GM23338 (cell line): ENCODE measurements at regions not wholly inside any gene's neighbourhood (a gene's known extent, or its start where the extent isn't known, plus 50 kb on each side); places are given as distances from the start of the nearest gene placed in this dataset.
A peak's percentile ranks its signal among the peaks of the same experiment; 100 is the strongest.

Source experiments
- CREB1 ChIP-seq: fragments of 250-450 bp; sonication (Bioruptor Pico); IDR thresholded peaks from 2 replicates; pipeline ENCODE4 v1.5.0; 2020; ENCODE audit warnings: low read depth, mild to moderate bottlenecking, moderate library complexity
- CTCF ChIP-seq, 2 experiments: fragments of 200-600 bp in 1 of 2; sonication (generic) in 1 of 2; conservative IDR thresholded peaks; 2 replicates each; pipeline versions ENCODE4 v1.5.1 to v1.6.1; 2016 to 2017; ENCODE audit warnings: antibody characterized with exemption in 2 of 2, low read depth in 2 of 2, mild to moderate bottlenecking in 2 of 2, moderate library complexity in 1 of 2
- ETS1 ChIP-seq: IDR thresholded peaks from 2 replicates; pipeline ENCODE4 v1.6.1; 2016; ENCODE audit warnings: antibody characterized with exemption
- EZH2 ChIP-seq: fragments of 200-600 bp; sonication (generic); IDR thresholded peaks from one replicate; pipeline ENCODE4 v1.8.0; 2017; ENCODE audit warnings: antibody characterized with exemption, mild to moderate bottlenecking, low read depth; ENCODE audit not compliant: unreplicated experiment
- EZH2phosphoT487 ChIP-seq: fragments of 200-600 bp; sonication (generic); IDR thresholded peaks from one replicate; pipeline ENCODE4 v1.8.1; 2018; ENCODE audit warnings: antibody characterized with exemption; ENCODE audit not compliant: unreplicated experiment
- JUNB ChIP-seq: IDR thresholded peaks from one replicate; pipeline ENCODE4 v1.6.1; 2016; ENCODE audit warnings: antibody characterized with exemption; ENCODE audit not compliant: unreplicated experiment
- POLR2AphosphoS5 ChIP-seq: IDR thresholded peaks from 2 replicates; pipeline ENCODE4 v1.6.1; 2016; ENCODE audit warnings: antibody characterized with exemption, low read depth
- REST ChIP-seq: IDR thresholded peaks from one replicate; pipeline ENCODE4 v1.6.1; 2018; ENCODE audit warnings: antibody characterized with exemption; ENCODE audit not compliant: unreplicated experiment

GRCh38 chr1:199954699-199955098, 72.8 kb upstream of the NR5A2 start:
- no peak for TF ChIP-seq CREB1
- TF ChIP-seq CTCF (conservative IDR thresholded peaks at IDR 0.05; ENCODE audit: low read depth in 2 of 2): peak; percentile 84 to 93
- TF ChIP-seq EZH2: no peak
- no peak for TF ChIP-seq POLR2AphosphoS5
- TF ChIP-seq ETS1: no peak
- no peak for TF ChIP-seq JUNB
- no peak for TF ChIP-seq REST
- no peak for TF ChIP-seq EZH2phosphoT487
